ENCODE measurements at regions not wholly inside any gene's neighbourhood (a gene's known extent, or its start where the extent isn't known, plus 50 kb on each side); places are given as distances from the start of the nearest gene placed in this dataset.

DNA sequence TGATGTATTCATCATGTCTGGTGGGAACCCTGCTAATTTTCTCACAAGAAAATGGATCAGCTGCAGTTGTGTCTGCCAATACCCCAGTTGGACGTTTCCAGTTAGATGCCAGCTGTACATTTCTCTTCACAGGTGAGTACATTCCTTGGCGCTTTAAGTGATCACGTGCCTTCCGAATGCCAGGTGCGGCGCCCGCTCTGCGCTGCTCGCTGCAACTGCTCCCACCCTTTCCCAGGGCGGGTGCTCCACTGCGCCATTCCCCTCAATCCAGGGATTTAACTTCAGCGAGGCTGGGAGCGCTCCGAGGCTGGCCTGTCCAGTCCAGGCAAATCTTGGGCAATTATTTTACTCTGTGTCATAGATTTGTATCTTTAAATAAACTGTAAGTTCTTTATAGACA lies 225.0 kb upstream of the RAB6C start:
- Histone ChIP-seq H3K27me3 (ENCODE audit: low read length) (no peaks in the 10 kb centered on the region), H3K4me2 (ENCODE audit: low read depth, low read length, poor library complexity, severe bottlenecking) (no peak overlapping the region), H3F3A (ENCODE audit: insufficient read depth) (no peaks in the 10 kb centered on the region), H3K36me3 (ENCODE audit: low read length) (no peaks in the 10 kb centered on the region), H3K4me3 (ENCODE audit: insufficient read depth, low read length, poor library complexity, severe bottlenecking) (no peak overlapping the region), H3K9ac (ENCODE audit: low read length) (no peak overlapping the region), H4K20me1 (ENCODE audit: low read depth, low read length) (no peaks in the 10 kb centered on the region), H3K9me2 (replicated peaks; ENCODE audit: insufficient read depth, low read length) (no peaks in the 10 kb centered on the region), H3K9me3 (ENCODE audit: insufficient read depth, low read length) (no peaks in the 10 kb centered on the region), H3K27ac (ENCODE audit: low read depth, low read length) (no peak overlapping the region), H2AFZ (ENCODE audit: low read depth, low read length, severe bottlenecking) (no peak overlapping the region), H3K79me2 (ENCODE audit: insufficient read depth, low read length) (no peaks in the 10 kb centered on the region)
- TF ChIP-seq, protein P1, sequence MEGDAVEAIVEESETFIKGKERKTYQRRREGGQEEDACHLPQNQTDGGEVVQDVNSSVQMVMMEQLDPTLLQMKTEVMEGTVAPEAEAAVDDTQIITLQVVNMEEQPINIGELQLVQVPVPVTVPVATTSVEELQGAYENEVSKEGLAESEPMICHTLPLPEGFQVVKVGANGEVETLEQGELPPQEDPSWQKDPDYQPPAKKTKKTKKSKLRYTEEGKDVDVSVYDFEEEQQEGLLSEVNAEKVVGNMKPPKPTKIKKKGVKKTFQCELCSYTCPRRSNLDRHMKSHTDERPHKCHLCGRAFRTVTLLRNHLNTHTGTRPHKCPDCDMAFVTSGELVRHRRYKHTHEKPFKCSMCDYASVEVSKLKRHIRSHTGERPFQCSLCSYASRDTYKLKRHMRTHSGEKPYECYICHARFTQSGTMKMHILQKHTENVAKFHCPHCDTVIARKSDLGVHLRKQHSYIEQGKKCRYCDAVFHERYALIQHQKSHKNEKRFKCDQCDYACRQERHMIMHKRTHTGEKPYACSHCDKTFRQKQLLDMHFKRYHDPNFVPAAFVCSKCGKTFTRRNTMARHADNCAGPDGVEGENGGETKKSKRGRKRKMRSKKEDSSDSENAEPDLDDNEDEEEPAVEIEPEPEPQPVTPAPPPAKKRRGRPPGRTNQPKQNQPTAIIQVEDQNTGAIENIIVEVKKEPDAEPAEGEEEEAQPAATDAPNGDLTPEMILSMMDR (IDR thresholded peaks at IDR 0.05; ENCODE audit: insufficient read depth, low read length, poor library complexity, severe bottlenecking): no peak

GRCh38 chr2:129754831-129755230 lies 224.6 kb upstream of the RAB6C start:
- TF ChIP-seq, protein P1 (IDR thresholded peaks at IDR 0.05; ENCODE audit: insufficient read depth, low read length, poor library complexity, severe bottlenecking): no peak
- no peak for TF ChIP-seq EZH2phosphoT487 (conservative IDR thresholded peaks at IDR 0.05; ENCODE audit: low read length)
- no peak overlapping the region for H3K27ac ChIP-seq (ENCODE audit: low read depth, low read length)

GRCh38 chr2:129755786-129756185 lies 223.7 kb upstream of the RAB6C start:
- no peak overlapping the region for H3K9ac ChIP-seq (ENCODE audit: low read length)
- no peaks in the 10 kb centered on the region for H3K9me2 ChIP-seq (replicated peaks; ENCODE audit: insufficient read depth, low read length)
- no peaks in the 10 kb centered on the region for H3F3A ChIP-seq (ENCODE audit: insufficient read depth)
- H3K27me3 ChIP-seq (ENCODE audit: low read length): no peaks in the 10 kb centered on the region
- H3K9me3 ChIP-seq (ENCODE audit: insufficient read depth, low read length): no peaks in the 10 kb centered on the region
- H3K79me2 ChIP-seq (ENCODE audit: insufficient read depth, low read length): no peaks in the 10 kb centered on the region
- no peaks in the 10 kb centered on the region for H3K36me3 ChIP-seq (ENCODE audit: low read length)
- no peak overlapping the region for H3K4me2 ChIP-seq (ENCODE audit: low read depth, low read length, poor library complexity, severe bottlenecking)
- TF ChIP-seq EZH2phosphoT487 (conservative IDR thresholded peaks at IDR 0.05; ENCODE audit: low read length): no peak
- TF ChIP-seq, protein P1 (IDR thresholded peaks at IDR 0.05; ENCODE audit: insufficient read depth, low read length, poor library complexity, severe bottlenecking): no peak
- no peak overlapping the region for H2AFZ ChIP-seq (ENCODE audit: low read depth, low read length, severe bottlenecking)
- no peaks in the 10 kb centered on the region for H4K20me1 ChIP-seq (ENCODE audit: low read depth, low read length)
- no peak overlapping the region for H3K4me3 ChIP-seq (ENCODE audit: insufficient read depth, low read length, poor library complexity, severe bottlenecking)
- no peak overlapping the region for H3K27ac ChIP-seq (ENCODE audit: low read depth, low read length)

More at GRCh38 chr2:129754831-129755230, 224.6 kb upstream of the RAB6C start:
- H3K4me3 ChIP-seq (ENCODE audit: insufficient read depth, low read length, poor library complexity, severe bottlenecking): no peak overlapping the region
- H2AFZ ChIP-seq (ENCODE audit: low read depth, low read length, severe bottlenecking): no peak overlapping the region
- no peaks in the 10 kb centered on the region for H3K79me2 ChIP-seq (ENCODE audit: insufficient read depth, low read length)
- no peaks in the 10 kb centered on the region for H3K36me3 ChIP-seq (ENCODE audit: low read length)
- no peaks in the 10 kb centered on the region for H3F3A ChIP-seq (ENCODE audit: insufficient read depth)
- no peak overlapping the region for H3K4me2 ChIP-seq (ENCODE audit: low read depth, low read length, poor library complexity, severe bottlenecking)
- no peaks in the 10 kb centered on the region for H4K20me1 ChIP-seq (ENCODE audit: low read depth, low read length)
- H3K9me2 ChIP-seq (replicated peaks; ENCODE audit: insufficient read depth, low read length): no peaks in the 10 kb centered on the region
- H3K9me3 ChIP-seq (ENCODE audit: insufficient read depth, low read length): no peaks in the 10 kb centered on the region
- no peaks in the 10 kb centered on the region for H3K27me3 ChIP-seq (ENCODE audit: low read length)
- no peak overlapping the region for H3K9ac ChIP-seq (ENCODE audit: low read length)

- Histone ChIP-seq H3K9me3 (ENCODE audit: insufficient read depth, low read length) (no peaks in the 10 kb centered on the region), H3K36me3 (ENCODE audit: low read length) (no peaks in the 10 kb centered on the region), H3F3A (ENCODE audit: insufficient read depth) (no peaks in the 10 kb centered on the region), H3K9me2 (replicated peaks; ENCODE audit: insufficient read depth, low read length) (no peaks in the 10 kb centered on the region), H3K27me3 (ENCODE audit: low read length) (no peaks in the 10 kb centered on the region), H3K4me2 (ENCODE audit: low read depth, low read length, poor library complexity, severe bottlenecking) (no peak overlapping the region), H4K20me1 (ENCODE audit: low read depth, low read length) (no peaks in the 10 kb centered on the region), H2AFZ (ENCODE audit: low read depth, low read length, severe bottlenecking) (no peak overlapping the region), H3K9ac (ENCODE audit: low read length) (no peak overlapping the region), H3K27ac (ENCODE audit: low read depth, low read length) (no peak overlapping the region), H3K4me3 (ENCODE audit: insufficient read depth, low read length, poor library complexity, severe bottlenecking) (no peak overlapping the region), H3K79me2 (ENCODE audit: insufficient read depth, low read length) (no peaks in the 10 kb centered on the region)
- TF ChIP-seq, protein P1 (IDR thresholded peaks at IDR 0.05; ENCODE audit: insufficient read depth, low read length, poor library complexity, severe bottlenecking): no peak
Measured at GRCh38 chr2:129756276-129756675, 223.2 kb upstream of the RAB6C start.
